Kidney (tissue), 13 donors: ENCODE measurements at regions not wholly inside any gene's neighbourhood (a gene's known extent, or its start where the extent isn't known, plus 50 kb on each side); places are given as distances from the start of the nearest gene placed in this dataset.

Source experiments
- DNase-seq, 5 donors: peaks; one replicate each; pipeline ENCODE4 v3.0.0-alpha.2; 2013 to 2020
- FAIRE-seq: peaks from 2 replicates; lab custom pipeline; 2012; peaks lifted over from hg19 to GRCh38; lab: Jason Lieb, UNC
- H3K27ac ChIP-seq, 2 donors: one replicate each; pipeline ENCODE4 v1.7.0; 2013; ENCODE audit warnings: low read depth in 2 of 2, low read length in 2 of 2, inconsistent platforms in 1 of 2
- H3K27me3 ChIP-seq: one replicate; pipeline ENCODE4 v1.7.1; 2013; ENCODE audit warnings: low read length, inconsistent platforms; ENCODE audit not compliant: control insufficient read depth, insufficient read depth
- H3K36me3 ChIP-seq, 3 donors: one replicate each; pipeline versions ENCODE4 v1.7.0 to v1.7.1; 2013; ENCODE audit warnings: low read length in 3 of 3, control low read depth in 1 of 3, inconsistent platforms in 1 of 3; ENCODE audit not compliant: insufficient read depth in 3 of 3, control insufficient read depth in 2 of 3
- H3K4me1 ChIP-seq, 3 donors: one replicate each; pipeline versions ENCODE4 v1.7.0 to v1.7.1; 2013; ENCODE audit warnings: low read length in 3 of 3, inconsistent platforms in 1 of 3, low read depth in 1 of 3; ENCODE audit not compliant: control insufficient read depth in 2 of 3, insufficient read depth in 2 of 3
- H3K4me3 ChIP-seq, 3 donors: one replicate each; pipeline versions ENCODE4 v1.7.0 to v1.8.1; 2013; ENCODE audit warnings: low read length in 3 of 3, control low read depth in 1 of 3, inconsistent platforms in 1 of 3
- H3K9ac ChIP-seq, 3 donors: one replicate each; pipeline versions ENCODE4 v1.7.0 to v1.7.1; 2013; ENCODE audit warnings: low read length in 3 of 3, control low read depth in 1 of 3, inconsistent platforms in 1 of 3
- H3K9me3 ChIP-seq, 3 donors: one replicate each; pipeline versions ENCODE4 v1.7.0 to v1.7.1; 2013; ENCODE audit warnings: low read length in 3 of 3, control low read depth in 1 of 3, inconsistent platforms in 1 of 3; ENCODE audit not compliant: control insufficient read depth in 2 of 3, insufficient read depth in 1 of 3
- intact Hi-C: fragments of 100-400 bp; cut with DNase I; formaldehyde crosslinking; loops from one replicate; pipeline ENCODE4 v1.11.1; 2022
- TF ChIP-seq, protein P1 (sequence below): IDR thresholded peaks from 3 replicates; pipeline ENCODE4 v1.5.1; 2012; ENCODE audit warnings: mild to moderate bottlenecking, moderate library complexity, borderline replicate concordance; ENCODE audit not compliant: insufficient read depth; ENCODE audit errors: extremely low read depth
- donor health status: control.
- donor health status: control.
- donor health status: control.
- donor health status: control.
- donor health status: control.
- donor health status: DM: yes; HTN: yes; CAD: no.
- donor health status: Normal renal cell carcinoma (clear cell type).

DNA sequence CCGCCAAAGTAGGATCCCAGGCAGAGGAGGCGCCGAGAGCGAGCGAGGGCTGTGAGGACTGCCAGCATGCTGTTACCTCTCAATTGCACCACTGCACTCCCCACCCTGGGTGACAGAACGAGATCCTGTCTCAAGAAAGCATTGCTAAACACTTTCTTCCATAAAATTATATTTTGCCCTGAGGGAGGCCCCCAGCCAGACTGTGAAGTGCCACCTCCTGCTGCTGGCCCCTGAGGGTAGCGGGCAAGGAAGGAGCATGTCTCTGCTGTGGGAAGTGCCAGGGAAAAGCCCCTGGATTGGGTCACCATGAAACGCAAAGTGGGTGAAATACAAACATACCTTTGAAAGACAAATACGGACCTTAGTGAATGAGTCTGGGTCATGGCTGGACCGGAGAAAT, 78.0 kb upstream of the AMZ2 start:
- H3K9me3 ChIP-seq = no peaks in the 10 kb centered on the region
- no peak overlapping the region for H3K9ac ChIP-seq
- no peaks in the 10 kb centered on the region for H3K27me3 ChIP-seq
- intact Hi-C loops = no loop called here
- no peaks in the 10 kb centered on the region for H3K4me1 ChIP-seq
- no peak overlapping the region for H3K4me3 ChIP-seq
- no peaks in the 10 kb centered on the region for H3K36me3 ChIP-seq
- TF ChIP-seq, protein P1, sequence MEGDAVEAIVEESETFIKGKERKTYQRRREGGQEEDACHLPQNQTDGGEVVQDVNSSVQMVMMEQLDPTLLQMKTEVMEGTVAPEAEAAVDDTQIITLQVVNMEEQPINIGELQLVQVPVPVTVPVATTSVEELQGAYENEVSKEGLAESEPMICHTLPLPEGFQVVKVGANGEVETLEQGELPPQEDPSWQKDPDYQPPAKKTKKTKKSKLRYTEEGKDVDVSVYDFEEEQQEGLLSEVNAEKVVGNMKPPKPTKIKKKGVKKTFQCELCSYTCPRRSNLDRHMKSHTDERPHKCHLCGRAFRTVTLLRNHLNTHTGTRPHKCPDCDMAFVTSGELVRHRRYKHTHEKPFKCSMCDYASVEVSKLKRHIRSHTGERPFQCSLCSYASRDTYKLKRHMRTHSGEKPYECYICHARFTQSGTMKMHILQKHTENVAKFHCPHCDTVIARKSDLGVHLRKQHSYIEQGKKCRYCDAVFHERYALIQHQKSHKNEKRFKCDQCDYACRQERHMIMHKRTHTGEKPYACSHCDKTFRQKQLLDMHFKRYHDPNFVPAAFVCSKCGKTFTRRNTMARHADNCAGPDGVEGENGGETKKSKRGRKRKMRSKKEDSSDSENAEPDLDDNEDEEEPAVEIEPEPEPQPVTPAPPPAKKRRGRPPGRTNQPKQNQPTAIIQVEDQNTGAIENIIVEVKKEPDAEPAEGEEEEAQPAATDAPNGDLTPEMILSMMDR = no peak
- DNase-seq (no peak), FAIRE-seq (no peak)
- no peak overlapping the region for H3K27ac ChIP-seq

DNA sequence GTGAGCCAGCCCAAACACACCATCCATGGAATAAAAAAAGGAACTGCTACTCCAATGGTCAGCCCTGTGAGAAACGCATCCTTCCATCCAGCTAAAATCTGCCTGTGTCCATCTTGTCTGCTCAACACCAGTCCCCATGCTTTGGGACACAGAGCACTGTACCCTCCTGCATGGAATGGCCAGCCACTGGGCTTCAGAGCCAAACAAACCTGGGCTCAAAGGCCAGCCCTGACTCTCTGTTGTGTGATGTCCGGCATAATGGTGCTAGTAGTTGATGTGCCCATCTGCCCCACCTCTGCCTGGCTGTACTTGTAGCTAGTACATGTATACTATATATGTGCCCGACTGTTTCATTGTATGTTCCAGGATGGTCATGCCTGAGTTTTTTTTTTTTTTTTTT, 77.6 kb upstream of the AMZ2 start:
- TF ChIP-seq, protein P1 = no peak
- intact Hi-C loops = no loop called here
- H3K36me3 ChIP-seq = no peaks in the 10 kb centered on the region
- H3K9ac ChIP-seq = no peak overlapping the region
- DNase-seq (no peak), FAIRE-seq (no peak)
- H3K4me1 ChIP-seq = no peaks in the 10 kb centered on the region
- no peak overlapping the region for H3K27ac ChIP-seq
- H3K9me3 ChIP-seq = no peaks in the 10 kb centered on the region
- H3K4me3 ChIP-seq = no peak overlapping the region
- no peaks in the 10 kb centered on the region for H3K27me3 ChIP-seq

DNA sequence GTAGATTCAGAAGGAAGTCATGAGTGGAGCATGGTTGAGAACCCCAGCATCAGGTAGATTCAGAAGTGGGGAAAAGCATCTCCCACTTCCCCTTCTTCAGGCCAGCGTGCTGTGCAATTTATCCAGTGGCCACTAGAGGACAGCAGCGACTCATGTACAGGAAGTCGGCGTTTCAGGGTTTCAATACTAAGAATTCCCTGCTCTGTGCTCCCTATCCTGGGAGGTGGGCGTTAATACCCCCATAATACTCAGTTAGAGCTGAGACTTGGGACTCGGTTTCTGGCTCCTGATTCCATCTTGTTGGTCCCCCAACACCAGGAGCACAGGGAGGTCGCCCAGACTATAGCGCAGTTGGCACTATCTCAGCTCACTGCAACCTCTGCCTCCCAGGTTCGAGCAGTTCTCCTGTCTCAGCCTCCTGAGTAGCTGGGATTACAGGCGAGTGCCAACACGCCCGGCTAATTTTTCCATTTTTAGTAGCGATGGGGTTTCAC, 75.3 kb upstream of the AMZ2 start:
- Histone ChIP-seq H3K4me3 (no peak overlapping the region), H3K9me3 (no peaks in the 10 kb centered on the region), H3K4me1 (no peaks in the 10 kb centered on the region), H3K36me3 (no peaks in the 10 kb centered on the region), H3K27ac (no peak overlapping the region), H3K27me3 (no peaks in the 10 kb centered on the region), H3K9ac (no peak overlapping the region)
- peak in 4 of 5 donors; percentile 71 to 83 (median 75) for DNase-seq
- TF ChIP-seq, protein P1 = peak; percentile 98
- intact Hi-C loops = no loop called here
- no peak for FAIRE-seq

DNA sequence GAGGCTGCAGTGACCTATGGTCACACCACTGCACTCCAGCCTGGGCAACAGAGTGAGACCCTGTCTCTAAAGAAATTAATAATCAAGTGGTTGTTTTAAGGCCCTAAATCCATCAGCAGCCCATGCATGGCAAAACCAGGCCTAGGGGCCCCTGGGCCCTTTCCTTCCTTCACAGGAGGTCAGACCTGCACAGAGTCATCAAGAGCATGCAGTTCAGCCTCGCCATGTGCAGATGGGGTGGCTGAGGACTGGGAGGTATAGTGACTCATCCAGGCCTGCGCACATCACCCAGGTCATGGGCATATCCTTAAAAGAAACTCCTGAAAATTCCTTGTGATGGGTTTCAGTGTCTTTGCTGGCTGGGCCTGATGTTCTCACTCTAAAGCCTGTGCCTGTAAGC, 72.4 kb upstream of the AMZ2 start:
- Histone ChIP-seq H3K4me1 (no peaks in the 10 kb centered on the region), H3K9me3 (no peaks in the 10 kb centered on the region), H3K4me3 (no peak overlapping the region), H3K9ac (no peak overlapping the region), H3K27ac (no peak overlapping the region), H3K27me3 (no peaks in the 10 kb centered on the region), H3K36me3 (no peaks in the 10 kb centered on the region)
- intact Hi-C loops = no loop called here
- FAIRE-seq (no peak), DNase-seq (no peak)
- TF ChIP-seq, protein P1 = no peak
